H1 (cell line): ENCODE measurements at regions not wholly inside any gene's neighbourhood (a gene's known extent, or its start where the extent isn't known, plus 50 kb on each side); places are given as distances from the start of the nearest gene placed in this dataset.

Experiments used
- CHD7 ChIP-seq: fragments of 300-600 bp; sonication (generic); IDR thresholded peaks from 2 replicates; pipeline ENCODE4 v1.7.1; 2012; ENCODE audit warnings: low read length, moderate library complexity, mild to moderate bottlenecking, inconsistent platforms; ENCODE audit not compliant: insufficient replicate concordance
- HDAC2 ChIP-seq, 2 experiments: fragments of 300-600 bp in 1 of 2; sonication (generic) in 1 of 2; IDR thresholded peaks; 2 replicates each; pipeline ENCODE4 v1.6.1; 2011 to 2012; ENCODE audit warnings: low read depth in 2 of 2, low read length in 2 of 2, mild to moderate bottlenecking in 2 of 2, moderate library complexity in 2 of 2, borderline replicate concordance in 1 of 2, inconsistent platforms in 1 of 2
- RNF2 ChIP-seq: fragments of 200-900, 300-1000 bp; sonication (generic); IDR thresholded peaks from 2 replicates; pipeline ENCODE4 v1.7.1; 2016; ENCODE audit warnings: borderline replicate concordance, low read depth, mild to moderate bottlenecking, antibody characterized with exemption, low read length; ENCODE audit not compliant: poor library complexity, severe bottlenecking; ENCODE audit errors: missing control alignments
- RXRA ChIP-seq: IDR thresholded peaks from 2 replicates; pipeline ENCODE4 v1.6.1; 2011; ENCODE audit warnings: low read depth, mild to moderate bottlenecking, low read length, moderate library complexity; ENCODE audit not compliant: insufficient read depth
- SAP30 ChIP-seq: fragments of 300-600 bp; sonication (generic); IDR thresholded peaks from 2 replicates; pipeline ENCODE4 v1.7.1; 2012; ENCODE audit warnings: low read length, moderate library complexity, mild to moderate bottlenecking, inconsistent platforms; ENCODE audit not compliant: insufficient read depth, insufficient replicate concordance

- no peak for TF ChIP-seq CHD7
- TF ChIP-seq SAP30 = no peak
- TF ChIP-seq RNF2 = no peak
- TF ChIP-seq HDAC2 (IDR thresholded peaks at IDR 0.05; ENCODE audit: borderline replicate concordance in 1 of 2, low read depth in 2 of 2, low read length in 2 of 2) = no peak
- TF ChIP-seq RXRA = no peak
These were observed 277.7 kb upstream of the HNRNPA3 start (continued) for GRCh38 chr2:176934869-176935415.
